Spinal cord (tissue), 9 donors: ENCODE measurements at regions not wholly inside any gene's neighbourhood (a gene's known extent, or its start where the extent isn't known, plus 50 kb on each side); places are given as distances from the start of the nearest gene placed in this dataset.
"Not testable (repeated sequence)": the region's sequence is repeated elsewhere in the genome, so short reads cannot be mapped to it uniquely, and the experiment has no call there.

ENCODE experiments used
- DNase-seq, 6 donors: peaks; one replicate each; pipeline versions ENCODE4 v3.0.0 to v3.0.0-alpha.2; 2013 to 2015; ENCODE audit warnings: low spot score in 6 of 6, low read depth in 4 of 6
- H3K27ac ChIP-seq: one replicate; pipeline ENCODE4 v1.5.1; 2013; ENCODE audit warnings: low read depth, low read length, control low read depth
- H3K27me3 ChIP-seq: one replicate; pipeline ENCODE4 v1.6.1; 2013; ENCODE audit warnings: low read length; ENCODE audit not compliant: control insufficient read depth, insufficient read depth
- H3K36me3 ChIP-seq: one replicate; pipeline ENCODE4 v1.6.1; 2013; ENCODE audit warnings: low read length; ENCODE audit not compliant: control insufficient read depth, insufficient read depth
- H3K4me1 ChIP-seq: one replicate; pipeline ENCODE4 v1.6.1; 2013; ENCODE audit warnings: low read length; ENCODE audit not compliant: control insufficient read depth, insufficient read depth
- H3K4me3 ChIP-seq: one replicate; pipeline ENCODE4 v1.5.1; 2013; ENCODE audit warnings: low read depth, low read length, control low read depth
- H3K9me3 ChIP-seq: one replicate; pipeline ENCODE4 v1.6.1; 2013; ENCODE audit warnings: low read length; ENCODE audit not compliant: control insufficient read depth, insufficient read depth
- WGBS: methylation state at CpG from one replicate; pipeline ENCODE4 v1.1.5; 2013; ENCODE audit warnings: missing lambda C conversion rate; ENCODE audit not compliant: insufficient coverage; 5-methylcytosine and 5-hydroxymethylcytosine counted together
- donor health status: healthy.

- H3K4me3 ChIP-seq = no peak overlapping the region
- H3K36me3 ChIP-seq = no peaks in the 10 kb centered on the region
- no peaks in the 10 kb centered on the region for H3K27me3 ChIP-seq
- no peak for DNase-seq
- no peak overlapping the region for H3K27ac ChIP-seq
- H3K9me3 ChIP-seq = no peaks in the 10 kb centered on the region
- H3K4me1 ChIP-seq = no peaks in the 10 kb centered on the region
Measured at GRCh38 chr4:158958489-158959270, 144.2 kb upstream of the RAPGEF2 start.

- no CpG with 5 or more reads among the region's 2 CpGs for WGBS
- Histone ChIP-seq H3K4me3 (no peak overlapping the region), H3K36me3 (no peaks in the 10 kb centered on the region), H3K4me1 (no peaks in the 10 kb centered on the region), H3K27ac (peak overlapping the region; percentile 4), H3K27me3 (no peaks in the 10 kb centered on the region), H3K9me3 (no peaks in the 10 kb centered on the region)
- DNase-seq = peak in 2 of 6 donors; percentile 15 to 16
Measured at GRCh38 chr4:158962393-158962792, 140.5 kb upstream of the RAPGEF2 start.

- DNase-seq, H3K27me3 ChIP-seq, H3K36me3 ChIP-seq, H3K4me3 ChIP-seq, H3K27ac ChIP-seq, H3K4me1 ChIP-seq, H3K9me3 ChIP-seq: not testable (repeated sequence)
- no CpG with 5 or more reads among the region's 2 CpGs for WGBS
Measured at GRCh38 chr4:158963282-158963681, 139.6 kb upstream of the RAPGEF2 start.

DNA sequence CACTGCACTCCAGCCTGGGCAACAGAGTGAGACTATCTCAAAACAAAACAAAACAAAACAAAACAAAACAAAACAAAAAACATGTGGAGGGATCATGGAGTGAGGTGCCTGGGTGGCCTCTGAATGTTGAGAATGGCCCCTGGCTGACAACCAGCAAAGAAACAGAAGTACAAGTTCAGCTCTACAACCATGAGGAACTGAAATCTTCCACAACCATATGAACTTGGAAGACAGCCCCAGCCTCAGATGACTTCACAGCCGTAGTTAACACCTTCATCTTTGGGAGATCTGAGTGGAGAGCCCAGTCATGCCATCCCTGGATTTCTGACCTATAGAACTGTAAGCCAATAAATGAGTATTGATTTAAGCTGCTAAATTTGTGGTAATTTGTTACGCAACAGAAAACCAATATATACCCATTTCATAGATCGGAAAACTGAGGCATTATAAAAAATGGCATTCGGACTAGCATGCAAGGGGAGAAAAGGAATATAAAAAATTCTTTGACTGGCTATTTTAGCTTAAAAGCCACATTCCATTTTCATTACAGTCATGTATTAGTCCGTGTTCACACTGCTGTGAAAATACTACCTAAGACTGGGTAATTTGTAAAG is 138.7 kb upstream of the RAPGEF2 start:
- no peaks in the 10 kb centered on the region for H3K4me1 ChIP-seq
- H3K4me3 ChIP-seq = no peak overlapping the region
- no peaks in the 10 kb centered on the region for H3K9me3 ChIP-seq
- no peak for DNase-seq
- no CpG with 5 or more reads among the region's 5 CpGs for whole genome bisulfite sequencing
- no peaks in the 10 kb centered on the region for H3K36me3 ChIP-seq
- H3K27me3 ChIP-seq = no peaks in the 10 kb centered on the region
- no peak overlapping the region for H3K27ac ChIP-seq

DNA sequence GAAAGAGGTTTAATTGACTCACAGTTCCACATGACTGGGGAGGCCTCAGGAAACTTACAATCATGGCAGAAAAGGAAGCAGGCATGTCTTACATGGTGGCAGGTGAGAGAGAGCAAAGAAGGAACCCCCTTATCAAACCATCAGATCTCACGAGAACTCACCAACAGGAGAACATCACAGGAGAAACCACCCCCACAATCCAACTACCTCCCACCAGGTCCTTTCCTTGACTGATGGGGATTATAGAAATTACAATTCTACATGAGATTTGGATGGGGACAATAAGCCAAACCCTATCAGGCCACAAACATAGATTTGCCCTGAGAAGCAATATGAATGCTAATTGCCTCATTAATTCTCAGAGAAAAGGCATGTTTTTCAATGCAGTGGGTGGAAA is 138.2 kb upstream of the RAPGEF2 start:
- no peaks in the 10 kb centered on the region for H3K9me3 ChIP-seq
- no peak overlapping the region for H3K27ac ChIP-seq
- DNase-seq = no peak
- H3K36me3 ChIP-seq = no peaks in the 10 kb centered on the region
- no peaks in the 10 kb centered on the region for H3K4me1 ChIP-seq
- no CpG with 5 or more reads among the region's 1 CpG for WGBS
- H3K27me3 ChIP-seq = no peaks in the 10 kb centered on the region
- no peak overlapping the region for H3K4me3 ChIP-seq

DNA sequence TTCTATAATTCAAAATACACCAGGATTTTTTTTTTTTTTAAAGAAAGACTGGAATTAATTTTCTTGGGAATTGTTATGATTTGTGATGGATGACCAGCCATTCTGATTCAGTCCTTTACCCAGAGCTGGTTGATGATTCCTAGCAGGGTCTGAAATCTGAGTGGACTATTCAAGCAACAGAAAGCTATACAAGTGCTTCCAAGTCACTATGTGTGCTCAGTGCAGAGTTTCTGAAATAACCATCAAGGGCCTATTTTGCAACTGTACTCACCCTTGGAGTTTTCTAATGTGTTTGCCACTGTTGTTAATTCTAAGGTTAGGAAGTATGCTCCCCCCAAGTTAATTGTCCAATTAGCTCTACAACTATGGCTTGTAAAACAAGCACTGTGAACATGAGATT is 137.7 kb upstream of the RAPGEF2 start:
- Histone ChIP-seq H3K27me3 (no peaks in the 10 kb centered on the region), H3K4me3 (no peak overlapping the region), H3K4me1 (no peaks in the 10 kb centered on the region), H3K36me3 (no peaks in the 10 kb centered on the region), H3K9me3 (no peaks in the 10 kb centered on the region), H3K27ac (no peak overlapping the region)
- peak in 2 of 6 donors; percentile 16 to 58 for DNase-seq

- no peaks in the 10 kb centered on the region for H3K27me3 ChIP-seq
- WGBS = 100% methylated on average over 1 of the region's 1 CpG
- no peaks in the 10 kb centered on the region for H3K36me3 ChIP-seq
- H3K4me1 ChIP-seq = no peaks in the 10 kb centered on the region
- DNase-seq = no peak
- H3K9me3 ChIP-seq = no peaks in the 10 kb centered on the region
- H3K27ac ChIP-seq = no peak overlapping the region
- H3K4me3 ChIP-seq = no peak overlapping the region
Measured at GRCh38 chr4:158966091-158966490, 136.8 kb upstream of the RAPGEF2 start.

GRCh38 chr4:158968961-158969360 is 133.9 kb upstream of the RAPGEF2 start:
- no peak for DNase-seq
- WGBS = 93% methylated on average over 1 of the region's 3 CpGs
- Histone ChIP-seq H3K4me1 (no peaks in the 10 kb centered on the region), H3K9me3 (no peaks in the 10 kb centered on the region), H3K36me3 (no peaks in the 10 kb centered on the region), H3K27ac (no peak overlapping the region), H3K4me3 (no peak overlapping the region), H3K27me3 (no peaks in the 10 kb centered on the region)

DNA sequence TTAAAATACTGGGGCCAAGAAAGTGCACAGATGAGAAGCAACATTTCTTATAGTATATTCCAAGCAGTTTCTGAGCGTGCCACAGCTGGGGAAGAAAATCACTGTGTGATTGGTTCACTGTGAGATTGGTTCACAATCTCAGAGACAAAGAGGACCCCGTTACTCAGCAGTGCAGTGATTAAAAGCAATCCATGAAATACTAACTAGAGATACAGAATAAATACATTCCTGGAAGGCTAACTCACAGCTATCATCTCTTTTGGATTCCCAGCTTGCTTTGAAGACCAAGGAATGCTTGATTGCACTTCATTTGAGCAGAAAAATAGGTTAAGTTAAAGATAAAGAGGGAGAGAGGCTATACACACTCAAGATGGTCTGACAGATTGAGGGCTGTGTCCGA is 132.1 kb upstream of the RAPGEF2 start:
- Histone ChIP-seq H3K27ac (no peak overlapping the region), H3K36me3 (no peaks in the 10 kb centered on the region), H3K4me3 (no peak overlapping the region), H3K4me1 (no peaks in the 10 kb centered on the region), H3K27me3 (no peaks in the 10 kb centered on the region), H3K9me3 (no peaks in the 10 kb centered on the region)
- no CpG with 5 or more reads among the region's 3 CpGs for whole genome bisulfite sequencing
- no peak for DNase-seq

DNA sequence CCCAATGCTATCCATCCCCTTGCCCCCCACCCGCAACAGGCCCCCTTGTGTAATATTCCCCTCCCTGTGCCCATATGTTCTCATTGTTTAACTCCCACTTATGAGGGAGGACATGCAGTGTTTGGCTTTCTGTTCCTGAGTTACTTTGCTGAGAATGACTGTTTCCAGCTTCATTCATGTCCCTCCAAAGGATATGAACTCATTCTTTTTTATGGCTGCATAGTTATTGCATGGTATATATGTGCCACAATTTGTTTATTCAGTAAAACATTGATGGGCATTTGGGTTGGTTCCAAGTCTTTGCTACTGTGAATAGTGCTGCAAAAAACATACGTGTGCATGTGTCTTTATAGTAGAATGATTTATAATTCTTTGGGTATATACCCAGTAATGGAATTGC is 128.4 kb upstream of the RAPGEF2 start:
- H3K27me3 ChIP-seq, DNase-seq, H3K27ac ChIP-seq, H3K4me1 ChIP-seq, H3K4me3 ChIP-seq, H3K9me3 ChIP-seq, H3K36me3 ChIP-seq: not testable (repeated sequence)
- WGBS = no CpG with 5 or more reads among the region's 2 CpGs
